H1 (cell line): ENCODE measurements at regions not wholly inside any gene's neighbourhood (a gene's known extent, or its start where the extent isn't known, plus 50 kb on each side); places are given as distances from the start of the nearest gene placed in this dataset.

Experiments
- CTCF ChIA-PET: fragments of 300-600 bp; sonication (Branson Sonifier 250); formaldehyde crosslinking; loops from one replicate; lab custom pipeline; 2021; ENCODE audit not compliant: partially characterized antibody; lab: Charles Lee
- POLR2A ChIA-PET: fragments of 300-600 bp; sonication (Branson Sonifier 250); formaldehyde crosslinking; loops from one replicate; lab custom pipeline; 2021; ENCODE audit warnings: inconsistent platforms; ENCODE audit not compliant: partially characterized antibody; lab: Charles Lee
- DNase-seq, 2 experiments: peaks; one replicate each; pipeline versions ENCODE4 v3.0.0 to v3.0.0-alpha.2; 2010 to 2022; ENCODE audit warnings: low spot score in 2 of 2, low read depth in 1 of 2, mixed read lengths in 1 of 2
- FAIRE-seq: peaks from 2 replicates; lab custom pipeline; 2011; peaks lifted over from hg19 to GRCh38; lab: Jason Lieb, UNC
- H2AFZ ChIP-seq: 2 replicates; pipeline ENCODE4 v1.8.1; 2012; ENCODE audit warnings: low read length, inconsistent platforms
- H2AK5ac ChIP-seq: 2 replicates; pipeline ENCODE4 v1.6.1; 2013; ENCODE audit warnings: low read depth, low read length
- H2BK120ac ChIP-seq: replicated peaks from 2 replicates; pipeline ENCODE3; 2013; ENCODE audit warnings: low read depth, low read length, inconsistent platforms
- H2BK12ac ChIP-seq: 2 replicates; pipeline ENCODE4 v1.6.1; 2013; ENCODE audit warnings: low read depth, low read length
- H2BK15ac ChIP-seq: 2 replicates; pipeline ENCODE4 v1.6.1; 2013; ENCODE audit warnings: low read length
- H2BK20ac ChIP-seq: 2 replicates; pipeline ENCODE4 v1.6.1; 2013; ENCODE audit warnings: low read length
- H2BK5ac ChIP-seq: 2 replicates; pipeline ENCODE4 v1.6.1; 2013; ENCODE audit warnings: low read depth, low read length
- H3K14ac ChIP-seq: 2 replicates; pipeline ENCODE4 v1.6.1; 2013; ENCODE audit warnings: inconsistent platforms; ENCODE audit not compliant: insufficient read length
- H3K18ac ChIP-seq: 2 replicates; pipeline ENCODE4 v1.6.1; 2013; ENCODE audit warnings: low read length; ENCODE audit errors: extremely low read depth
- H3K23ac ChIP-seq: 2 replicates; pipeline ENCODE4 v1.6.1; 2013; ENCODE audit warnings: inconsistent platforms; ENCODE audit not compliant: insufficient read length
- H3K23me2 ChIP-seq: 2 replicates; pipeline ENCODE4 v1.6.1; 2013; ENCODE audit warnings: low read depth, low read length
- H3K27ac ChIP-seq: 2 replicates; pipeline ENCODE4 v1.6.1; 2011; ENCODE audit warnings: low read depth, low read length, inconsistent platforms
- H3K27me3 ChIP-seq, 4 experiments: replicated peaks in 1 of 4; 1 replicate in 1 of 4; 2 replicates in 3 of 4; pipeline versions ENCODE4 v1.6.1 to v1.8.1; 2011 to 2013; ENCODE audit warnings: low read length in 3 of 4, mild to moderate bottlenecking in 3 of 4, inconsistent platforms in 2 of 4, mixed read lengths in 2 of 4, moderate library complexity in 1 of 4; ENCODE audit not compliant: control insufficient read depth in 3 of 4, insufficient read depth in 3 of 4; ENCODE audit errors: extremely low read depth in 1 of 4
- H3K36me3 ChIP-seq, 4 experiments: 2 replicates each; pipeline versions ENCODE4 v1.6.1 to v1.8.1; 2011 to 2013; ENCODE audit warnings: mild to moderate bottlenecking in 4 of 4, low read length in 3 of 4, moderate library complexity in 2 of 4, control low read depth in 1 of 4, inconsistent platforms in 1 of 4; ENCODE audit not compliant: insufficient read depth in 4 of 4, control insufficient read depth in 2 of 4
- H3K4ac ChIP-seq: replicated peaks from 2 replicates; pipeline ENCODE3; 2013; ENCODE audit warnings: low read length, low read depth, mixed read lengths, inconsistent platforms; ENCODE audit not compliant: insufficient read length
- H3K4me1 ChIP-seq, 4 experiments: replicated peaks in 1 of 4; 1 replicate in 1 of 4; 2 replicates in 3 of 4; pipeline versions ENCODE4 v1.6.1 to v1.8.1; 2011 to 2013; ENCODE audit warnings: low read length in 3 of 4, inconsistent platforms in 2 of 4, mixed read lengths in 1 of 4; ENCODE audit not compliant: insufficient read depth in 4 of 4, control insufficient read depth in 3 of 4
- H3K4me2 ChIP-seq, 2 experiments: 2 replicates each; pipeline versions ENCODE4 v1.6.1 to v1.8.1; 2011 to 2013; ENCODE audit warnings: low read depth in 2 of 2, low read length in 2 of 2, control low read depth in 1 of 2, inconsistent platforms in 1 of 2, mild to moderate bottlenecking in 1 of 2; ENCODE audit not compliant: insufficient read depth in 1 of 2
- H3K4me3 ChIP-seq, 4 experiments: fragments of 200-600, 300-600 bp in 1 of 4; sonication (generic), shearing (Covaris generic), sonication (Bioruptor Twin) in 1 of 4; 2 replicates each; pipeline versions ENCODE4 v1.5.1 to v1.8.1; 2011 to 2016; ENCODE audit warnings: low read length in 4 of 4, low read depth in 3 of 4, control low read depth in 2 of 4, inconsistent platforms in 2 of 4, mild to moderate bottlenecking in 2 of 4, mixed read lengths in 1 of 4, moderate library complexity in 1 of 4; ENCODE audit not compliant: insufficient read depth in 2 of 4; ENCODE audit errors: extremely low read depth in 1 of 4
- H3K56ac ChIP-seq: replicated peaks from 2 replicates; pipeline ENCODE3; 2013; ENCODE audit warnings: low read depth, mild to moderate bottlenecking, mixed read lengths, low read length, inconsistent platforms; ENCODE audit not compliant: insufficient read length
- H3K79me1 ChIP-seq: 2 replicates; pipeline ENCODE4 v1.6.1; 2013; ENCODE audit warnings: low read depth, low read length, control low read depth
- H3K79me2 ChIP-seq, 2 experiments: 2 replicates each; pipeline versions ENCODE4 v1.6.1 to v1.8.1; 2012 to 2013; ENCODE audit warnings: low read length in 2 of 2, mild to moderate bottlenecking in 2 of 2, inconsistent platforms in 1 of 2; ENCODE audit not compliant: insufficient read depth in 2 of 2, control insufficient read depth in 1 of 2
- H3K9ac ChIP-seq, 4 experiments: replicated peaks in 1 of 4; 1 replicate in 1 of 4; 2 replicates in 3 of 4; pipeline versions ENCODE4 v1.6.1 to v1.8.1; 2011 to 2013; ENCODE audit warnings: low read depth in 3 of 4, low read length in 3 of 4, control low read depth in 2 of 4, mild to moderate bottlenecking in 2 of 4, moderate library complexity in 2 of 4, inconsistent platforms in 1 of 4; ENCODE audit errors: extremely low read depth in 1 of 4
- H3K9me3 ChIP-seq, 2 experiments: 2 replicates each; pipeline versions ENCODE4 v1.6.1 to v1.8.1; 2012 to 2013; ENCODE audit warnings: mild to moderate bottlenecking in 2 of 2, moderate library complexity in 2 of 2, control low read depth in 1 of 2, inconsistent platforms in 1 of 2, low read depth in 1 of 2, low read length in 1 of 2, mixed read lengths in 1 of 2; ENCODE audit not compliant: insufficient read depth in 2 of 2
- H4K20me1 ChIP-seq, 2 experiments: replicated peaks in 1 of 2; 2 replicates each; pipeline versions ENCODE3 to v1.8.1; 2011 to 2013; ENCODE audit warnings: inconsistent platforms in 2 of 2, low read length in 2 of 2, mild to moderate bottlenecking in 1 of 2; ENCODE audit not compliant: insufficient read depth in 2 of 2, control insufficient read depth in 1 of 2
- H4K5ac ChIP-seq: 2 replicates; pipeline ENCODE4 v1.6.1; 2013; ENCODE audit warnings: low read length, low read depth, mixed read lengths, inconsistent platforms; ENCODE audit not compliant: insufficient read length
- H4K8ac ChIP-seq: 2 replicates; pipeline ENCODE4 v1.8.0; 2013; ENCODE audit warnings: mild to moderate bottlenecking, moderate library complexity, low read length, inconsistent platforms; ENCODE audit not compliant: insufficient read depth; ENCODE audit errors: extremely low read depth
- H4K91ac ChIP-seq: replicated peaks from 2 replicates; pipeline ENCODE3; 2013; ENCODE audit warnings: low read length, mixed read lengths, inconsistent platforms; ENCODE audit not compliant: insufficient read length
- CBX8 ChIP-seq: fragments of 300-800, 300-1000 bp; sonication (generic); IDR thresholded peaks from 2 replicates; pipeline ENCODE4 v1.7.1; 2016; ENCODE audit warnings: low read depth, low read length, borderline replicate concordance
- CHD1 ChIP-seq: IDR thresholded peaks from 2 replicates; pipeline ENCODE4 v1.6.1; 2012; ENCODE audit warnings: low read depth, low read length, improper control_type of control experiment
- FOSL1 ChIP-seq: IDR thresholded peaks from 2 replicates; pipeline ENCODE4 v1.6.1; 2011; ENCODE audit warnings: mild to moderate bottlenecking, low read depth, low read length, moderate library complexity; ENCODE audit not compliant: insufficient read depth
- HDAC2 ChIP-seq, 2 experiments: fragments of 300-600 bp in 1 of 2; sonication (generic) in 1 of 2; IDR thresholded peaks; 2 replicates each; pipeline ENCODE4 v1.6.1; 2011 to 2012; ENCODE audit warnings: low read depth in 2 of 2, low read length in 2 of 2, mild to moderate bottlenecking in 2 of 2, moderate library complexity in 2 of 2, borderline replicate concordance in 1 of 2, inconsistent platforms in 1 of 2
- RAD21 ChIP-seq, 2 experiments: IDR thresholded peaks in 1 of 2; conservative IDR thresholded peaks in 1 of 2; 2 replicates each; pipeline ENCODE4 v1.6.1; 2011; ENCODE audit warnings: low read depth in 2 of 2, low read length in 2 of 2, improper control_type of control experiment in 1 of 2, inconsistent platforms in 1 of 2, mild to moderate bottlenecking in 1 of 2, moderate library complexity in 1 of 2
- SAP30 ChIP-seq: fragments of 300-600 bp; sonication (generic); IDR thresholded peaks from 2 replicates; pipeline ENCODE4 v1.7.1; 2012; ENCODE audit warnings: low read length, moderate library complexity, mild to moderate bottlenecking, inconsistent platforms; ENCODE audit not compliant: insufficient read depth, insufficient replicate concordance
- SP1 ChIP-seq: IDR thresholded peaks from 2 replicates; pipeline ENCODE4 v1.6.1; 2011; ENCODE audit warnings: low read depth, low read length
- TAF1 ChIP-seq: IDR thresholded peaks from 2 replicates; pipeline ENCODE4 v1.6.1; 2011; ENCODE audit warnings: mild to moderate bottlenecking, low read depth, low read length
- YY1 ChIP-seq: IDR thresholded peaks from 2 replicates; pipeline ENCODE4 v1.6.1; 2011; ENCODE audit warnings: low read depth, mild to moderate bottlenecking, low read length
- WGBS, 2 experiments: shearing (Covaris generic) in 1 of 2; methylation state at CpG; one replicate each; pipeline versions ENCODE4 v1.1.6 to v1.1.7; 2013 to 2015; ENCODE audit warnings: low lambda C conversion rate in 2 of 2, mixed read lengths in 2 of 2, inconsistent platforms in 1 of 2, low coverage in 1 of 2, missing lambda C conversion rate in 1 of 2; ENCODE audit not compliant: insufficient replicate concordance in 2 of 2, insufficient coverage in 1 of 2, insufficient read length in 1 of 2; ENCODE audit errors: extremely low coverage in 1 of 2, missing lambda C conversion rate in 1 of 2; 5-methylcytosine and 5-hydroxymethylcytosine counted together
- TF ChIP-seq, protein P1 (sequence below): IDR thresholded peaks from 2 replicates; pipeline ENCODE4 v1.6.1; 2011; ENCODE audit warnings: low read depth, mild to moderate bottlenecking, low read length; ENCODE audit not compliant: insufficient read depth

DNA sequence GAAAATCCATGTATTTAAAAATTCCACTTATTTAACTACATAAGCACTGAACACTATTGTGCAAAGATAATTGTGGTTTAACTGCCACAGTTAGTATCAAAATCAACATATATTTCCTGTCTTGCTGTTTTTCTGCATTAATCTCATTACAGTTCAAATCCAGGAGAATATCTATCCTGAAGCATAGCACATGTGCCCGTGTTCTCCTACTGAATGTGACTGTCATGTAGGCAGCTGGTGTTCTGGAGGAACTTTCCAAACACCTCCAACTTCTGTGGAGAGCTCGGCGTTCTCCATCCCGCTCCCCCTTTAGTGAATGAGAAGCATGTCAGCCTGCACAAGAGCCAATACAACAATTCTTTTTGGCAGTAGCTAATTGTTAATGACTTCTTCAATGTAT lies 76.4 kb upstream of the IKZF1 start:
- H2AFZ ChIP-seq, result no peak overlapping the region
- FAIRE-seq (no peak), DNase-seq (no peak)
- H2BK5ac ChIP-seq, result no peak overlapping the region
- no peak overlapping the region for H2BK120ac ChIP-seq
- H3K4me1 ChIP-seq, result no peaks in the 10 kb centered on the region
- H4K20me1 ChIP-seq, result no peaks in the 10 kb centered on the region
- no peak overlapping the region for H3K18ac ChIP-seq
- no peak overlapping the region for H4K8ac ChIP-seq
- no peak overlapping the region for H2BK20ac ChIP-seq
- 69% methylated on average over 4 of the region's 4 CpGs; no CpG with 5 or more reads in 1 of the 2 experiments for WGBS, 2 experiments
- no peak overlapping the region for H3K9ac ChIP-seq
- H3K79me1 ChIP-seq, result no peaks in the 10 kb centered on the region
- peaks cover 12 to 16% of the 10 kb centered on the region in 2 experiments; a peak in 3 of 4 replicates for H3K9me3 ChIP-seq
- POLR2A ChIA-PET, result no interaction called here
- no peak overlapping the region for H2AK5ac ChIP-seq
- no peak overlapping the region for H3K4me2 ChIP-seq
- H3K79me2 ChIP-seq, result no peaks in the 10 kb centered on the region
- TF ChIP-seq FOSL1, result no peak
- no peak for TF ChIP-seq SP1
- TF ChIP-seq CHD1, result no peak
- no peak for TF ChIP-seq RAD21 (IDR thresholded peaks at IDR 0.05 in 1 of 2, conservative IDR thresholded peaks at IDR 0.05 in 1 of 2; ENCODE audit: low read depth in 2 of 2, low read length in 2 of 2)
- TF ChIP-seq SAP30, result no peak
- TF ChIP-seq CBX8, result no peak
- TF ChIP-seq, protein P1, sequence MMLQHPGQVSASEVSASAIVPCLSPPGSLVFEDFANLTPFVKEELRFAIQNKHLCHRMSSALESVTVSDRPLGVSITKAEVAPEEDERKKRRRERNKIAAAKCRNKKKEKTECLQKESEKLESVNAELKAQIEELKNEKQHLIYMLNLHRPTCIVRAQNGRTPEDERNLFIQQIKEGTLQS, result no peak
- TF ChIP-seq YY1, result no peak
- no peak for TF ChIP-seq TAF1
- no peak for TF ChIP-seq HDAC2 (IDR thresholded peaks at IDR 0.05; ENCODE audit: borderline replicate concordance in 1 of 2, low read depth in 2 of 2, low read length in 2 of 2)
- H2BK12ac ChIP-seq, result no peak overlapping the region
- no peak overlapping the region for H3K4ac ChIP-seq
- H3K4me3 ChIP-seq, result no peak overlapping the region
- no peak overlapping the region for H4K91ac ChIP-seq
- H3K36me3 ChIP-seq, result no peaks in the 10 kb centered on the region
- H3K56ac ChIP-seq, result no peak overlapping the region
- H3K23me2 ChIP-seq, result no peaks in the 10 kb centered on the region
- CTCF ChIA-PET, result interaction anchor here (0.7 to 2.7 kb wide), 6 partner anchors 14 to 179 kb away, joined by 3 to 7 read pairs (median 3); no protein-coding TSS in a partner anchor
- H3K23ac ChIP-seq, result no peak overlapping the region
- no peak overlapping the region for H3K27ac ChIP-seq
- no peaks in the 10 kb centered on the region for H3K27me3 ChIP-seq
- no peak overlapping the region for H2BK15ac ChIP-seq
- no peak overlapping the region for H3K14ac ChIP-seq
- H4K5ac ChIP-seq, result no peak overlapping the region
